Neural progenitor cell (in vitro differentiated cells): ENCODE measurements at regions not wholly inside any gene's neighbourhood (a gene's known extent, or its start where the extent isn't known, plus 50 kb on each side); places are given as distances from the start of the nearest gene placed in this dataset.

Experiments used
- DNase-seq: peaks from one replicate; pipeline ENCODE4 v3.0.0-alpha.2; 2016; ENCODE audit warnings: low spot score
- H2AFZ ChIP-seq: fragments of 200-600 bp; sonication (generic); replicated peaks from 2 replicates; pipeline ENCODE4 v1.6.1; 2016; ENCODE audit warnings: antibody characterized with exemption
- H3F3A ChIP-seq: fragments of 200-600 bp; sonication (generic); 2 replicates; pipeline ENCODE4 v1.6.1; 2016; ENCODE audit warnings: antibody characterized with exemption, low read depth
- H3K27ac ChIP-seq: fragments of 200-600 bp; sonication (generic); 2 replicates; pipeline ENCODE4 v1.5.1; 2016; ENCODE audit warnings: mild to moderate bottlenecking
- H3K27me3 ChIP-seq: fragments of 200-600 bp; sonication (generic); 2 replicates; pipeline ENCODE4 v1.6.1; 2016; ENCODE audit warnings: mild to moderate bottlenecking, moderate library complexity
- H3K36me3 ChIP-seq: fragments of 200-600 bp; sonication (generic); 2 replicates; pipeline ENCODE4 v1.5.1; 2016
- H3K4me1 ChIP-seq: fragments of 200-600 bp; sonication (generic); 2 replicates; pipeline ENCODE4 v1.6.1; 2016; ENCODE audit warnings: mixed run types
- H3K4me2 ChIP-seq: fragments of 200-600 bp; sonication (generic); 2 replicates; pipeline ENCODE4 v1.6.1; 2016
- H3K4me3 ChIP-seq: fragments of 200-600 bp; sonication (generic); 2 replicates; pipeline ENCODE4 v1.5.1; 2016
- H3K79me2 ChIP-seq: fragments of 200-600 bp; sonication (generic); 2 replicates; pipeline ENCODE4 v1.6.1; 2016; ENCODE audit warnings: low read depth
- H3K9ac ChIP-seq: fragments of 200-600 bp; sonication (generic); 2 replicates; pipeline ENCODE4 v1.6.1; 2016
- H3K9me3 ChIP-seq: fragments of 200-600 bp; sonication (generic); 2 replicates; pipeline ENCODE4 v1.5.1; 2016; ENCODE audit warnings: low read depth
- H4K20me1 ChIP-seq: fragments of 200-600 bp; sonication (generic); 2 replicates; pipeline ENCODE4 v1.6.1; 2016; ENCODE audit warnings: low read depth
- H3K27ac Mint-ChIP-seq: 3 replicates; pipeline ENCODE4 v1.8.0; 2021; ENCODE audit warnings: mixed read lengths
- H3K27me3 Mint-ChIP-seq: 2 replicates; pipeline ENCODE4 v1.8.0; 2022; ENCODE audit warnings: low read depth, mild to moderate bottlenecking, inconsistent platforms, moderate library complexity, mixed read lengths; ENCODE audit not compliant: insufficient read depth
- H3K36me3 Mint-ChIP-seq: 3 replicates; pipeline ENCODE4 v1.8.0; 2021; ENCODE audit warnings: mixed read lengths
- H3K4me1 Mint-ChIP-seq: 3 replicates; pipeline ENCODE4 v1.8.0; 2021; ENCODE audit warnings: mixed read lengths
- H3K4me3 Mint-ChIP-seq: 3 replicates; pipeline ENCODE4 v1.8.0; 2021; ENCODE audit warnings: mild to moderate bottlenecking, moderate library complexity, mixed read lengths
- H3K9me3 Mint-ChIP-seq: 3 replicates; pipeline ENCODE4 v1.8.0; 2020; ENCODE audit warnings: mixed read lengths
- CTCF ChIP-seq: fragments of 200-600 bp; sonication (generic); IDR thresholded peaks from 2 replicates; pipeline ENCODE4 v1.5.1; 2017; ENCODE audit warnings: antibody characterized with exemption, mild to moderate bottlenecking
- EZH2 ChIP-seq: fragments of 200-600 bp; sonication (generic); IDR thresholded peaks from 2 replicates; pipeline ENCODE4 v1.6.1; 2017; ENCODE audit warnings: antibody characterized with exemption, mild to moderate bottlenecking, moderate library complexity
- EZH2phosphoT487 ChIP-seq: fragments of 200-600 bp; sonication (generic); IDR thresholded peaks from 2 replicates; pipeline ENCODE4 v1.6.1; 2017; ENCODE audit warnings: antibody characterized with exemption

GRCh38 chr9:18260521-18260920 is 213.4 kb upstream of the ADAMTSL1 start:
- Histone ChIP-seq H3K79me2 (no peaks in the 10 kb centered on the region), H3K27me3 (no peaks in the 10 kb centered on the region), H3K27ac (no peak overlapping the region), H2AFZ (no peak overlapping the region), H3K4me2 (no peak overlapping the region), H3K4me1 (no peaks in the 10 kb centered on the region), H3F3A (no peaks in the 10 kb centered on the region), H3K9me3 (no peaks in the 10 kb centered on the region), H3K4me3 (no peak overlapping the region), H4K20me1 (no peaks in the 10 kb centered on the region), H3K36me3 (no peaks in the 10 kb centered on the region), H3K9ac (no peak overlapping the region)
- Mint-ChIP-seq H3K4me1 (peaks cover 17% of the 10 kb centered on the region), H3K4me3 (no peak overlapping the region), H3K27me3 (no peaks in the 10 kb centered on the region), H3K9me3 (no peaks in the 10 kb centered on the region), H3K27ac (no peak overlapping the region), H3K36me3 (no peaks in the 10 kb centered on the region)
- DNase-seq: no peak
- TF ChIP-seq EZH2phosphoT487 (no peak), EZH2 (no peak), CTCF (no peak)

GRCh38 chr9:18261181-18261580 is 212.8 kb upstream of the ADAMTSL1 start:
- TF ChIP-seq EZH2 (no peak), EZH2phosphoT487 (no peak), CTCF (no peak)
- no peaks in the 10 kb centered on the region for H3K36me3 ChIP-seq
- no peak overlapping the region for H3K4me2 ChIP-seq
- H3F3A ChIP-seq: no peaks in the 10 kb centered on the region
- Mint-ChIP-seq H3K36me3 (no peaks in the 10 kb centered on the region), H3K4me1 (peaks cover 11% of the 10 kb centered on the region), H3K27ac (no peak overlapping the region), H3K9me3 (no peaks in the 10 kb centered on the region), H3K27me3 (no peaks in the 10 kb centered on the region), H3K4me3 (no peak overlapping the region)
- H4K20me1 ChIP-seq: no peaks in the 10 kb centered on the region
- H2AFZ ChIP-seq: no peak overlapping the region
- no peaks in the 10 kb centered on the region for H3K27me3 ChIP-seq
- H3K4me1 ChIP-seq: no peaks in the 10 kb centered on the region
- H3K4me3 ChIP-seq: no peak overlapping the region
- H3K79me2 ChIP-seq: no peaks in the 10 kb centered on the region
- H3K9ac ChIP-seq: no peak overlapping the region
- no peak for DNase-seq
- no peak overlapping the region for H3K27ac ChIP-seq
- no peaks in the 10 kb centered on the region for H3K9me3 ChIP-seq

- H3K4me2 ChIP-seq: no peak overlapping the region
- H3K9ac ChIP-seq: no peak overlapping the region
- no peak for DNase-seq
- no peak overlapping the region for H3K4me3 ChIP-seq
- no peaks in the 10 kb centered on the region for H4K20me1 ChIP-seq
- no peaks in the 10 kb centered on the region for H3K4me1 ChIP-seq
- no peaks in the 10 kb centered on the region for H3K9me3 ChIP-seq
- Mint-ChIP-seq H3K4me3 (no peak overlapping the region), H3K9me3 (no peaks in the 10 kb centered on the region), H3K36me3 (no peaks in the 10 kb centered on the region), H3K4me1 (peaks cover 12% of the 10 kb centered on the region), H3K27ac (no peak overlapping the region), H3K27me3 (no peaks in the 10 kb centered on the region)
- no peaks in the 10 kb centered on the region for H3F3A ChIP-seq
- H3K36me3 ChIP-seq: no peaks in the 10 kb centered on the region
- H2AFZ ChIP-seq: no peak overlapping the region
- no peak for TF ChIP-seq EZH2
- TF ChIP-seq CTCF: no peak
- no peak for TF ChIP-seq EZH2phosphoT487
- H3K27me3 ChIP-seq: no peaks in the 10 kb centered on the region
- no peak overlapping the region for H3K27ac ChIP-seq
- no peaks in the 10 kb centered on the region for H3K79me2 ChIP-seq
Observed at GRCh38 chr9:18263377-18263776, 210.6 kb upstream of the ADAMTSL1 start.

- no peaks in the 10 kb centered on the region for H3K79me2 ChIP-seq
- Mint-ChIP-seq H3K36me3 (no peaks in the 10 kb centered on the region), H3K4me3 (no peak overlapping the region), H3K9me3 (peaks cover 8% of the 10 kb centered on the region), H3K4me1 (peaks cover 12% of the 10 kb centered on the region), H3K27me3 (no peaks in the 10 kb centered on the region), H3K27ac (no peak overlapping the region)
- H3K9ac ChIP-seq: no peak overlapping the region
- no peak overlapping the region for H3K27ac ChIP-seq
- H3K4me2 ChIP-seq: no peak overlapping the region
- no peaks in the 10 kb centered on the region for H3K9me3 ChIP-seq
- no peaks in the 10 kb centered on the region for H3F3A ChIP-seq
- H4K20me1 ChIP-seq: no peaks in the 10 kb centered on the region
- no peak overlapping the region for H2AFZ ChIP-seq
- H3K27me3 ChIP-seq: no peaks in the 10 kb centered on the region
- no peak overlapping the region for H3K4me3 ChIP-seq
- TF ChIP-seq EZH2phosphoT487: no peak
- TF ChIP-seq EZH2: no peak
- no peak for TF ChIP-seq CTCF
- H3K4me1 ChIP-seq: no peaks in the 10 kb centered on the region
- peak; percentile 12 for DNase-seq
- H3K36me3 ChIP-seq: no peaks in the 10 kb centered on the region
Observed at GRCh38 chr9:18268381-18268780, 205.6 kb upstream of the ADAMTSL1 start.
